ENCODE measurements at regions not wholly inside any gene's neighbourhood (a gene's known extent, or its start where the extent isn't known, plus 50 kb on each side); places are given as distances from the start of the nearest gene placed in this dataset.
"Not testable (repeated sequence)": the region's sequence is repeated elsewhere in the genome, so short reads cannot be mapped to it uniquely, and the experiment has no call there.

GRCh38 chr18:14958701-14959100, 210.7 kb downstream of the ANKRD30B start:
- no peak for TF ChIP-seq CTCF (IDR thresholded peaks at IDR 0.05)
- ATAC-seq (ENCODE audit: low FRiP score) (no peak), DNase-seq (ENCODE audit: low spot score) (no peak)

- DNase-seq (ENCODE audit: low spot score) (no peak), ATAC-seq (ENCODE audit: low FRiP score) (no peak)
- TF ChIP-seq CTCF (IDR thresholded peaks at IDR 0.05), result no peak
Observed at GRCh38 chr18:14959550-14959949, 211.6 kb downstream of the ANKRD30B start.

GRCh38 chr18:14961991-14962390, 214.0 kb downstream of the ANKRD30B start:
- ATAC-seq (ENCODE audit: low FRiP score), result no peak
- no peak for TF ChIP-seq CTCF (IDR thresholded peaks at IDR 0.05)
- no peak for DNase-seq (ENCODE audit: low spot score)

- ATAC-seq (ENCODE audit: low FRiP score) (no peak), DNase-seq (ENCODE audit: low spot score) (no peak)
- no peak for TF ChIP-seq CTCF (IDR thresholded peaks at IDR 0.05)
Observed at GRCh38 chr18:14962626-14963025, 214.7 kb downstream of the ANKRD30B start.

- ATAC-seq (ENCODE audit: low FRiP score) (no peak), DNase-seq (ENCODE audit: low spot score) (no peak)
Observed at GRCh38 chr18:14963246-14963645, 215.3 kb downstream of the ANKRD30B start.

GRCh38 chr18:14964002-14964401, 216.0 kb downstream of the ANKRD30B start:
- DNase-seq (ENCODE audit: low spot score), result no peak
- no peak for ATAC-seq (ENCODE audit: low FRiP score)
- TF ChIP-seq CTCF (IDR thresholded peaks at IDR 0.05), result no peak

More at GRCh38 chr18:14963246-14963645, 215.3 kb downstream of the ANKRD30B start:
- TF ChIP-seq CTCF (IDR thresholded peaks at IDR 0.05), result no peak

GRCh38 chr18:14964406-14964805, 216.4 kb downstream of the ANKRD30B start:
- DNase-seq (ENCODE audit: low spot score) (no peak), ATAC-seq (ENCODE audit: low FRiP score) (no peak)
- TF ChIP-seq CTCF (IDR thresholded peaks at IDR 0.05), result no peak

- ATAC-seq (ENCODE audit: low FRiP score); DNase-seq (ENCODE audit: low spot score): not testable (repeated sequence)
Observed at GRCh38 chr18:14964976-14965375, 217.0 kb downstream of the ANKRD30B start.
